Adrenal gland (tissue), 9 donors: ENCODE measurements at regions not wholly inside any gene's neighbourhood (a gene's known extent, or its start where the extent isn't known, plus 50 kb on each side); places are given as distances from the start of the nearest gene placed in this dataset.

Experiments used
- DNase-seq, 7 donors: peaks; one replicate each; pipeline ENCODE4 v3.0.0-alpha.2; 2019 to 2020
- H3K27ac ChIP-seq, 5 donors: fragments of 200-600 bp; sonication (generic) in 4 of 5; 1 replicate in 3 of 5; 2 replicates in 2 of 5; pipeline versions ENCODE4 v1.5.1 to v1.8.0; 2016 to 2020; ENCODE audit warnings: mild to moderate bottlenecking in 1 of 5
- H3K27me3 ChIP-seq: fragments of 200-600 bp; 2 replicates; pipeline ENCODE4 v1.8.0; 2021
- H3K36me3 ChIP-seq, 2 donors: fragments of 200-600 bp; replicated peaks in 1 of 2; 1 replicate in 1 of 2; 2 replicates in 1 of 2; pipeline versions ENCODE4 v1.5.1 to v1.8.0; 2018 to 2022
- H3K4me1 ChIP-seq, 2 donors: fragments of 200-600 bp; replicated peaks in 1 of 2; 1 replicate in 1 of 2; 2 replicates in 1 of 2; pipeline versions ENCODE4 v1.5.1 to v1.8.0; 2018 to 2021
- H3K4me3 ChIP-seq, 4 donors: fragments of 200-600 bp; sonication (generic) in 3 of 4; one replicate each; pipeline ENCODE4 v1.5.1; 2016 to 2018
- H3K9me3 ChIP-seq, 3 donors: fragments of 200-600 bp; sonication (generic) in 1 of 3; replicated peaks in 1 of 3; 1 replicate in 2 of 3; 2 replicates in 1 of 3; pipeline versions ENCODE4 v1.5.1 to v1.8.0; 2016 to 2021
- POLR2A ChIP-seq, 2 donors: fragments of 450-650 bp; IDR thresholded peaks; one replicate each; pipeline ENCODE4 v1.6.1; 2017; ENCODE audit warnings: antibody characterized with exemption in 2 of 2, mild to moderate bottlenecking in 2 of 2, moderate library complexity in 1 of 2
- WGBS, 4 donors: extraction: QIAGEN DNeasy Blood & Tissue Kit in 2 of 4; methylation state at CpG; one replicate each; pipeline versions ENCODE4 v1.1.5 to v1.1.7; 2013 to 2017; 5-methylcytosine and 5-hydroxymethylcytosine counted together
- intact Hi-C, 2 donors: fragments of 100-400 bp; cut with DNase I; formaldehyde crosslinking; loops; one replicate each; pipeline versions ENCODE4 v1.14.1 to v1.15.0; 2022 to 2023
- TF ChIP-seq, protein P1 (sequence below), 6 experiments: fragments of 450-650 bp in 4 of 6; fragments of 200-600 bp in 2 of 6; sonication (generic) in 1 of 6; IDR thresholded peaks; 1 replicate in 5 of 6; 2 replicates in 1 of 6; pipeline versions ENCODE4 v1.5.1 to v1.8.0; 2016 to 2021; ENCODE audit warnings: antibody characterized with exemption in 6 of 6, mild to moderate bottlenecking in 2 of 6, moderate library complexity in 1 of 6
- donor health status: healthy with polysubstance abuse.
- donor health status: Bipolar disorder and iron deficiency.
- donor health status: DM: yes; HTN: yes; CAD: no.
- donor health status: DM: no; HTN: no; CAD: no.
- donor health status: DM: no; HTN: no; CAD: no.

DNA sequence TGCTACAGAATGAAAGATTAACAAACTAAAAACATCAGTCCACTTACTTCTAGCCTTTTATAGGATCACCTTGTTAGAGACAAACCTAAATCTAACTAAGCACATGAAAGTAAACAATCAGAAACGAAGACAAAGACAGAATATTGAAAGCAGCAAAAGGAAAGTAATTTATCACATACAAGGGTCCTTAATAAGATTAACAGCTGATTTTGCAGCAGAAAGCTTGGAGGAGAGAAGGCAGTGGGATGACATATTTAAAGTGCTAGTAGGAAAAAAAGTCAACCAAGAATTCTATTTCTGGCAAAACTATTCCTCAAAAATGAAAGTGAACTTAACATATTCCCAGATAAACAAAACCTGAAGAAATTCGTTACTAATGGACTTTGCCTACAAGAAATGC is 286.4 kb downstream of the RWDD3 start:
- TF ChIP-seq POLR2A (IDR thresholded peaks at IDR 0.05): no peak
- TF ChIP-seq, protein P1, sequence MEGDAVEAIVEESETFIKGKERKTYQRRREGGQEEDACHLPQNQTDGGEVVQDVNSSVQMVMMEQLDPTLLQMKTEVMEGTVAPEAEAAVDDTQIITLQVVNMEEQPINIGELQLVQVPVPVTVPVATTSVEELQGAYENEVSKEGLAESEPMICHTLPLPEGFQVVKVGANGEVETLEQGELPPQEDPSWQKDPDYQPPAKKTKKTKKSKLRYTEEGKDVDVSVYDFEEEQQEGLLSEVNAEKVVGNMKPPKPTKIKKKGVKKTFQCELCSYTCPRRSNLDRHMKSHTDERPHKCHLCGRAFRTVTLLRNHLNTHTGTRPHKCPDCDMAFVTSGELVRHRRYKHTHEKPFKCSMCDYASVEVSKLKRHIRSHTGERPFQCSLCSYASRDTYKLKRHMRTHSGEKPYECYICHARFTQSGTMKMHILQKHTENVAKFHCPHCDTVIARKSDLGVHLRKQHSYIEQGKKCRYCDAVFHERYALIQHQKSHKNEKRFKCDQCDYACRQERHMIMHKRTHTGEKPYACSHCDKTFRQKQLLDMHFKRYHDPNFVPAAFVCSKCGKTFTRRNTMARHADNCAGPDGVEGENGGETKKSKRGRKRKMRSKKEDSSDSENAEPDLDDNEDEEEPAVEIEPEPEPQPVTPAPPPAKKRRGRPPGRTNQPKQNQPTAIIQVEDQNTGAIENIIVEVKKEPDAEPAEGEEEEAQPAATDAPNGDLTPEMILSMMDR (IDR thresholded peaks at IDR 0.05): no peak
- Histone ChIP-seq H3K4me3 (no peak overlapping the region), H3K36me3 (no peaks in the 10 kb centered on the region), H3K27me3 (no peaks in the 10 kb centered on the region), H3K9me3 (no peaks in the 10 kb centered on the region), H3K4me1 (no peaks in the 10 kb centered on the region), H3K27ac (no peak overlapping the region)
- WGBS, 4 donors: 51 to 63% (median 58%) methylated on average over 2 of the region's 2 CpGs
- DNase-seq: no peak
- intact Hi-C loops: no loop called here

DNA sequence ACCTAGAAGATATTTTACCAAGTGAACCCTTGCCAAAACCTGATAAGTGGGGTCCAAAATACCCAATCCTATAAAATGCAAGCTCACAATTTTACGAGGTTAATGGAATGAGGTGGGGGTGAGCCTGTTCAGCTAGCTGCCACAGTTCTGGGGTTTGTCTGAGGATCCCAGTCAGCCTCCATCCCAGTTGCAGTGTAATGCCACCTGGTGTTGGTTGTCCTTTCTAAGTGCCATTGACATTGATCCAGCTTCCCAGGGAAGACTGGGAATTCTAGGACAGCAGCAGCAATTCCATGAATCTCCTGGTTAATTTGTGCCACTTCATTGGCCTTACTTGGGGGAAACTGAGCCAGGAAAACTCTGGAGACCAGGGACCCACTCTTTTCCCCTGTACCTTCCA is 298.3 kb downstream of the RWDD3 start:
- intact Hi-C loops: no loop called here
- no peaks in the 10 kb centered on the region for H3K27me3 ChIP-seq
- no peak overlapping the region for H3K27ac ChIP-seq
- no peak overlapping the region for H3K4me3 ChIP-seq
- H3K9me3 ChIP-seq: no peaks in the 10 kb centered on the region
- no peaks in the 10 kb centered on the region for H3K36me3 ChIP-seq
- WGBS, 4 donors: 39 to 54% (median 44%) methylated on average over 1 of the region's 1 CpG
- TF ChIP-seq, protein P1 (IDR thresholded peaks at IDR 0.05): no peak
- TF ChIP-seq POLR2A (IDR thresholded peaks at IDR 0.05): no peak
- H3K4me1 ChIP-seq: no peaks in the 10 kb centered on the region
- DNase-seq: no peak

DNA sequence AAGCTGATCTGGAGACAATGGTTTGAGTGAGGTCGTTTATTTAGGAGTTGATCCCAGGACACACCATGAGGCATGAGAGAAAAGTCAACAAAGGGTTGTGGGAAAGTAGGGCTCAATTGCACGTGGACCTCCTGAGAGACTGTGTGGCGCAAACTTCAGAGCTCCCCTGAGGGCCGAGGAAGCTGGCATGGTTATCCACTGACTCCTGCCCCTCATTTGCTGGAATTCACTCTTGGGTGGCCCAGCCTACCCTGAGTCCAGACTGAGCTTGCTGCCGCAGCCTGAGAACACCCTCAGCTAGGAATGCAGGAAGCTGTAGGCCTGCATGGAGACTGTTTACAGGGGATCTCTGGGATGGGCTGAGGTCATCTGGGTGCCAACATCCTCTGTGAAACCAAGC is 301.0 kb downstream of the RWDD3 start:
- 50 to 65% (median 61%) methylated on average over 2 to 5 of the region's 5 CpGs for WGBS, 4 donors
- intact Hi-C loops: no loop called here
- Histone ChIP-seq H3K27ac (no peak overlapping the region), H3K9me3 (no peaks in the 10 kb centered on the region), H3K27me3 (no peaks in the 10 kb centered on the region), H3K36me3 (no peaks in the 10 kb centered on the region), H3K4me1 (no peaks in the 10 kb centered on the region), H3K4me3 (no peak overlapping the region)
- TF ChIP-seq, protein P1 (IDR thresholded peaks at IDR 0.05): no peak
- TF ChIP-seq POLR2A (IDR thresholded peaks at IDR 0.05): no peak
- DNase-seq: no peak

DNA sequence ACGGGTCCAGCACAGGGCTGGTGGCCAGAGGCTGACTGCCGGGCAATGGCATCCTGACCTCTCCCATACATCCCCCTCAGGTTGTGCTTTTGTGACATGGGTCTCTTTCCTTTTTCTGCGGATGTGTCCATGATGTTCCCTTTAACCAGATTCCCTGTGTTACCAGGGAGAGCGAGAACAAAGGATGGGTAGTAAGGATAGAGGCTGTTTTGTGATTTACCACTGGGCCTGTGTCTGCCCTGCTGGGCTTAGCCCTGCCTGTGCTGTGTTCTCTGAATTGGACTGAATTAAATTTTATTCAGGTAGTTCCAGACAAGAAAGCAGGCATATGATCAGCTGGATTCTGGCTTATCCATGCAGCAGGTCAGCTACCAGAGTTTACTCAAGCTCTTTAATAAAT is 301.6 kb downstream of the RWDD3 start:
- Histone ChIP-seq H3K27ac (no peak overlapping the region), H3K4me1 (no peaks in the 10 kb centered on the region), H3K4me3 (no peak overlapping the region), H3K9me3 (no peaks in the 10 kb centered on the region), H3K27me3 (no peaks in the 10 kb centered on the region), H3K36me3 (no peaks in the 10 kb centered on the region)
- 77 to 88% (median 83%) methylated on average over 4 of the region's 4 CpGs for WGBS, 4 donors
- DNase-seq: no peak
- intact Hi-C loops: no loop called here
- no peak for TF ChIP-seq POLR2A (IDR thresholded peaks at IDR 0.05)
- TF ChIP-seq, protein P1 (IDR thresholded peaks at IDR 0.05): no peak
